ENCODE measurements at regions not wholly inside any gene's neighbourhood (a gene's known extent, or its start where the extent isn't known, plus 50 kb on each side); places are given as distances from the start of the nearest gene placed in this dataset.

DNA sequence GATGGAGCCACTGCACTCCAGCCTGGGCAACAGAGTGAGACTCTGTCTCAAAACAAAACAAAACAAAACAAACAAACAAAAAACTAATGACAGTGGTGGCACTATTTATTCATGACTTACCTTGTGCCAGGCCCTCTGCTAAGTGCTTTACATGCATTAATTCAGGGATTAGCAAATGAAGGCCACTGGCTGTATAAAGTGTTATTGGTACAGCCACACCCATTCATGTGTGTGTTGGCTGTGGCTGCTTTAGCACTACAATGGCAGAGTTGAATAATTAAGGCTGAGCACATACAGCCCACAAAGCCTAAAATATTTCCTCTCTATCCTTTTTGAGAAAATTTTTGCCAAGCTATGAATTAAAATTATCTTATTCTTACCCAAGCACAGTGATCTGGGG, 531.8 kb upstream of the CDH5 start:
- intact Hi-C loops (cut with micrococcal nuclease), result no loop called here
- Mint-ChIP-seq H3K27ac (no peak overlapping the region), H3K9me3 (no peaks in the 10 kb centered on the region), H3K4me3 (no peak overlapping the region), H3K27me3 (ENCODE audit: insufficient read depth) (no peaks in the 10 kb centered on the region), H3K36me3 (ENCODE audit: low read depth) (no peaks in the 10 kb centered on the region), H3K4me1 (ENCODE audit: low read depth) (no peaks in the 10 kb centered on the region)
- DNase-seq (ENCODE audit: low spot score), result no peak

DNA sequence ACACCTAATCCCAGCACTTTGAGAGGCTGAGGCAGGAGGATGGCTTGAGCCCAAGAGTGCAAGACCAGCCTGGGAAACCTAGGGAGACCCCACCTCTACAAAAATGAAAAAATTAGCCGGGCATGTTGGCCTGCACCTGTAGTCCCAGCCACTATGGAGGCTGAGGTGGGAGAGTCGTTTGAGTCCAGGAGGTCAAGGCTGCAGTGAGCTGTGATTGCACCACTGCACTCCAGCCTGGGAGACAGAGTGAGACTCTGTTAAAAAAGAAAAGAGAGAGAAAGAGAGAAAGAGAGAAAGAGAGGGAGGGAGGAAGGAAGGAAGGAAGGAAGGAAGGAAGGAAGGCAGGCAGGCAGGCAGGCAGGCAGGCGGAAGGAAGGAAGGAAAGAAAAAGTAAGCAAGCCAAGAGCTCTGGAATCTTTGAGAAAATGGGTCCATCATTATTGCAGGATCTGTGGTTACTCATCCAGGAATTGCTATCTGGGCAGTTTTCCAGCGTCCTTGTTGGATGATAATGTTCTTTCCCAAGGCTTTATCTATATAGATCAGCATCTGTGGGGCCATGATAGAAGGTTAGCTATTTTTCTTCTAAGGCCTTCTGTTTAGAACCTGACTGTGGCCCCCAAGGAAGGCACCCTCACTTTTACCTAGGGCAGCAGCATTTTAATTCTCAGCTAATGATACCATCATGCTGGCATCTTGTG, 533.2 kb upstream of the CDH5 start:
- no peak for DNase-seq (ENCODE audit: low spot score)
- Mint-ChIP-seq H3K4me1 (ENCODE audit: low read depth) (no peaks in the 10 kb centered on the region), H3K27ac (no peak overlapping the region), H3K27me3 (ENCODE audit: insufficient read depth) (no peaks in the 10 kb centered on the region), H3K9me3 (peaks cover under 1% of the 10 kb centered on the region), H3K36me3 (ENCODE audit: low read depth) (no peaks in the 10 kb centered on the region), H3K4me3 (no peak overlapping the region)
- intact Hi-C loops (cut with micrococcal nuclease), result no loop called here

DNA sequence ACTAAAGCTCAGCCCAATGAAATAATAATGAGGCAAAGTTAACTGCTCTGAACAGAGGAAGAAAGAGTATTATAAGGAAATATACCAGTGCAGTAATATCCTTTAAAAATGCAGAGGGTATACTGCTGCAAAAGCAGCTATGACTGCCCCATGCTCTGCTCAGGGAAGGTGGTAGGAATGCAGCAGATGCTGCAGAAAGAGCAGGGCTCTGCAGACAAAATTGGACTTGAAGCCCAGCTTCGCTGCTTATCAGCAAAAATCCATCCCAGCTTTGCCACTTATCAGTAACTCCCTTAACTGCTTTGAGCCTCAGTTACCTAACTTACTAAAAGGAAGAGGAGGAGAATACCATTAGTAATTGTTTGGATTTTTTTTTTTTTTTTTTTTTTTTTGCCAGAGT, 533.8 kb upstream of the CDH5 start:
- Mint-ChIP-seq H3K27ac (no peak overlapping the region), H3K4me3 (no peak overlapping the region), H3K4me1 (ENCODE audit: low read depth) (no peaks in the 10 kb centered on the region), H3K36me3 (ENCODE audit: low read depth) (no peaks in the 10 kb centered on the region), H3K9me3 (peaks cover 6% of the 10 kb centered on the region), H3K27me3 (ENCODE audit: insufficient read depth) (no peaks in the 10 kb centered on the region)
- no peak for DNase-seq (ENCODE audit: low spot score)
- intact Hi-C loops (cut with micrococcal nuclease), result no loop called here

DNA sequence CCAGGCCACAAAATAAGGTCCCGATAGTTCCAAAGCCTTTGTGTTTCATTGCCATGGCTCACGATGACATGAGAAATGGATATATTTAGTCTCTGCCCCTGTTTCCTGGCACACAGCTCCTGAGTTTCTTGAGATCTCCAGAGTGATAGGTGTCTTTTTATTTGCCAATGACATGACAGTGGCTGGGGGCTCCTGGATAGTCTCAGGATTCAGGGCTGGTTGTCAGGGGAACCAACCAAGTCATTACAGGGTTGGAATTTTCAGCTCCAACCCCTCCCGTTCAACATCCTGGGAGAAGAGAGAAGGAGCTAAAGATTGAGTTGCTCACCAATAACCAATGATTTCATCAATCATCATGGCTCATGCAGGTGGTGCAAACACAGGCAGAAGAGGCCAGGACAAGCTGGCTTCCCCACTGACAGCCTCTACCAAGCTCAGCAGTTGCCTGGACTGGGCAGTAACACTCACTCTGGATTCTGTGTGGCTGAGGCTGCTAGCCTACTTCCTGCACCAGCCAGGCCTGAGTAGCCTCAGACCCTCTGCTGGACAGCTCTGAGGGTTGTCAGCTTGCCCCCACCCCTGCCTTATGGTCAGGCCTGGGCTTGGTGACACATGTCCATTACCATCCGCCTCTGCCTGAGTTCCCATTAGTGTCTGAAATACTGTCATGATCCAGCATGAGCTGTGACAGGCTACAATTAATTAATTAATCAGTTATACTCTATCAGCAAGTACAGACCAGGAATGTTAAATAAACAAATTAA, 534.4 kb upstream of the CDH5 start:
- H3K4me1 Mint-ChIP-seq (ENCODE audit: low read depth), result no peaks in the 10 kb centered on the region
- H3K9me3 Mint-ChIP-seq, result peaks cover 6% of the 10 kb centered on the region

DNA sequence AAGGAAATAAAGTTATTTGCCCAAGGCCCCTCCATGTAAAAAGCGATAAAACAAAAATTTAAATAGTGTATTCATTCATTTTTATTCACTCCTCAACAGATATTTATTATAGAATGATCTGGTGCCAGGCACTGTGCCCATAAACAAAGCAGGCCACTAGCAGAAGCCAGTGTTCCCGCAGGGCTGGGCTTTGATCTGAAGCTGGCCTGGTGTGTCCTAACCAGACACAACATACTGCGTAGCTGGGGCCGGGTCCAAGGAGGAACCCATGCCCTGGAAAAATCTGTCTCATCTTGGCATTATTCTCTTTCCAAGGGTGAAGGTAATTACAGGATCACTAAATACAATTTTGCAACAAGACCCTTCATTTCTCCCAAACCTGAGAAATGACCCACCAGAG, 537.4 kb upstream of the CDH5 start:
- intact Hi-C loops (cut with micrococcal nuclease), result no loop called here
- Mint-ChIP-seq H3K27me3 (ENCODE audit: insufficient read depth) (no peaks in the 10 kb centered on the region), H3K9me3 (peaks cover 6% of the 10 kb centered on the region), H3K36me3 (ENCODE audit: low read depth) (no peaks in the 10 kb centered on the region), H3K4me1 (ENCODE audit: low read depth) (no peaks in the 10 kb centered on the region), H3K4me3 (no peak overlapping the region), H3K27ac (no peak overlapping the region)
- DNase-seq (ENCODE audit: low spot score), result no peak

More for the DNA sequence above, 534.4 kb upstream of the CDH5 start:
- no peak for DNase-seq (ENCODE audit: low spot score)
- intact Hi-C loops (cut with micrococcal nuclease), result no loop called here
- no peaks in the 10 kb centered on the region for H3K27me3 Mint-ChIP-seq (ENCODE audit: insufficient read depth)
- H3K4me3 Mint-ChIP-seq, result no peak overlapping the region
- H3K36me3 Mint-ChIP-seq (ENCODE audit: low read depth), result no peaks in the 10 kb centered on the region
- no peak overlapping the region for H3K27ac Mint-ChIP-seq

DNA sequence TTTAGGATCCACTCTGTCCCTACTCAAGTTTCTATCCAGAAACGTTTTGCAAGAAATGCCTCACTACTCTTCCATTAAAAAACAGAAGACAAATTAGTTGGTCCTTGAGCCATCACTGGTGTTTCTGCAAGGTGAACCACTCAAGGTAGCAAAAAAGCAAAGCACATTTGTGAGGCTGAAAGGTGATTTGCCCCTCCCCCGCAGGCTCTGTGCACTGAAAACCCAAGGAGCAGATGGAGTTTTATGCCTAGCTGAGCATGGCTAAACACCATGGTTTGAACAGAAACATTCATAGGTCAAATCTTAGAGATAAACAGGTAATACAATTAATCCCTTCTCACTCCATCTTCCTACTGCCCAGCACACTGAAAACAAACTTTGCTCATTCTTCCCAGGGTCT, 538.2 kb upstream of the CDH5 start:
- H3K27me3 Mint-ChIP-seq (ENCODE audit: insufficient read depth), result no peaks in the 10 kb centered on the region
- peaks cover 6% of the 10 kb centered on the region for H3K9me3 Mint-ChIP-seq
- no peak overlapping the region for H3K27ac Mint-ChIP-seq
- H3K4me1 Mint-ChIP-seq (ENCODE audit: low read depth), result no peaks in the 10 kb centered on the region
- H3K4me3 Mint-ChIP-seq, result no peak overlapping the region
- no peaks in the 10 kb centered on the region for H3K36me3 Mint-ChIP-seq (ENCODE audit: low read depth)
- intact Hi-C loops (cut with micrococcal nuclease), result no loop called here
- no peak for DNase-seq (ENCODE audit: low spot score)

DNA sequence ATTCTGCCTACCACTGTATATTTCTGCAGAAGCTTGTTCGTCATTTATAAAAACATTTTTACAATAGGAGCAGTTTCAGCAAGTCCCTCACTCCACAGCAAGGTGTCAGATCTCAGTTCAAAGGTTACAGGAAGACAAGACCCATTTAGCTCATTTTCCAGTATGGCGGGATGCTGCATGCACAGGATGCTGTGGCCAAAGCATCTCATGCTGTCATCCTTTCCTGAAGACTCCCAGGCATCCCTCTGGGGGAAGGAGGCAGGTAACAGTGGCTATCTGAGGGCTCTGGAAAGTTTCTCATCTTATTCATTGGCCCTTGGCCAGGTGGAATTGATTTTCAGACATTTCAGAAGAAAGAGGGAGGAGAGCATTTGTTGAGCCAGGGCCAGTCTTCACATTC, 539.3 kb upstream of the CDH5 start:
- intact Hi-C loops (cut with micrococcal nuclease), result no loop called here
- no peaks in the 10 kb centered on the region for H3K27me3 Mint-ChIP-seq (ENCODE audit: insufficient read depth)
- DNase-seq (ENCODE audit: low spot score), result no peak
- no peaks in the 10 kb centered on the region for H3K4me1 Mint-ChIP-seq (ENCODE audit: low read depth)
- H3K36me3 Mint-ChIP-seq (ENCODE audit: low read depth), result no peaks in the 10 kb centered on the region
- peaks cover 6% of the 10 kb centered on the region for H3K9me3 Mint-ChIP-seq
- no peak overlapping the region for H3K27ac Mint-ChIP-seq
- no peak overlapping the region for H3K4me3 Mint-ChIP-seq

DNA sequence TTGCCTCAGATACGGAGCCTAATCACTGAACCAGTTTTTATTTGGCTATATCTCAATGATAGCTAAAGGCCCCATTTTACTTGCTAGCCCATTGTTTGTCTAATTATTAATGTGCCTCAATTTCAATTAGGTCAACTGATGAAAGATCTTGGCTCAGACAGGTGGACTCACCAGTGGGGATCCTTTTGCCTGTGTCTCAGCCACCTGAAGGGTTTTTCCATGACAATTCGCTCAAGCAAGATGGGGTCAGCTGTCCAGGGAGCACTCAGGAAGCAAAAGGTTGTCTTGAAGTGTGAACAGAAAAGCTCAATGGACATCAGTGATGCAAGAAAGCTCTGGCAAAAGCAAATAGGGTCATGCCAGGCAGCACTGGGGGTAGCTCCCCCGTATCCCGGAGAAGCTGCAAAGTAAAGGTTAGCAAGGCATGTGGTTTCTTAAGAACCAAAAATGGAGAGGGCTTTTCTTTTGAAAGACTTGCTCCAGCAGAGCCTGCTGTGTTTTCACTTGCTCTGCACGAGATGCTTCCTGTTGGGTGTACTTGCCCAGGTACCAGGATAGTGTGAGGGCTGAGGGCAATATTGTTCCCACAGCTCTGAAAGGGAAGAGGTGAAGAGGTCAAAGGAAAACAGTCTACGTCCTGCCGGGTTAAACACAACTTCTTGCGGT, 541.2 kb upstream of the CDH5 start:
- DNase-seq (ENCODE audit: low spot score), result no peak
- Mint-ChIP-seq H3K9me3 (peaks cover 6% of the 10 kb centered on the region), H3K4me3 (no peak overlapping the region), H3K27ac (no peak overlapping the region), H3K4me1 (ENCODE audit: low read depth) (no peaks in the 10 kb centered on the region), H3K36me3 (ENCODE audit: low read depth) (no peaks in the 10 kb centered on the region), H3K27me3 (ENCODE audit: insufficient read depth) (no peaks in the 10 kb centered on the region)
- intact Hi-C loops (cut with micrococcal nuclease), result no loop called here

DNA sequence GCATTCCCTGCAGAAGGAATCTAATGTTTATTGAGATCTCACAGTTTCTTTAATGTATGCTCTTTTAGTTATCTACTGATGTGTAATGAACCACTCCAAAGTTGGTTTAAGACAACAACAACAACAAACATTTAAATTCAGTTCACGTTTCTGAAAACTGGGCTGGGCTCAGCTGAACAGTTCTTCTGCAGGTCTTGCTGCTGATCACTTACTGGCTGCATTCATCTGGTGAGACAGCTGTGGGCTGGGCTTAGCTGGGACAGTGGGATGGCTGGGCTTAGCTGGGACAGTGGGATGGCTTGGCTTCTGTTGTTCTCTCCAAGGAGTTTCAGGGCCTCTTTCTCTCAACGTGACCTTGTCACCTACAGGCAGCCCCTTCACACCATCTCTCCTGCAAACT, 544.3 kb upstream of the CDH5 start:
- no peaks in the 10 kb centered on the region for H3K27me3 Mint-ChIP-seq (ENCODE audit: insufficient read depth)
- H3K9me3 Mint-ChIP-seq, result no peaks in the 10 kb centered on the region
- H3K4me1 Mint-ChIP-seq (ENCODE audit: low read depth), result no peaks in the 10 kb centered on the region
- H3K27ac Mint-ChIP-seq, result no peak overlapping the region
- H3K36me3 Mint-ChIP-seq (ENCODE audit: low read depth), result no peaks in the 10 kb centered on the region
- intact Hi-C loops (cut with micrococcal nuclease), result no loop called here
- no peak for DNase-seq (ENCODE audit: low spot score)
- no peak overlapping the region for H3K4me3 Mint-ChIP-seq

DNA sequence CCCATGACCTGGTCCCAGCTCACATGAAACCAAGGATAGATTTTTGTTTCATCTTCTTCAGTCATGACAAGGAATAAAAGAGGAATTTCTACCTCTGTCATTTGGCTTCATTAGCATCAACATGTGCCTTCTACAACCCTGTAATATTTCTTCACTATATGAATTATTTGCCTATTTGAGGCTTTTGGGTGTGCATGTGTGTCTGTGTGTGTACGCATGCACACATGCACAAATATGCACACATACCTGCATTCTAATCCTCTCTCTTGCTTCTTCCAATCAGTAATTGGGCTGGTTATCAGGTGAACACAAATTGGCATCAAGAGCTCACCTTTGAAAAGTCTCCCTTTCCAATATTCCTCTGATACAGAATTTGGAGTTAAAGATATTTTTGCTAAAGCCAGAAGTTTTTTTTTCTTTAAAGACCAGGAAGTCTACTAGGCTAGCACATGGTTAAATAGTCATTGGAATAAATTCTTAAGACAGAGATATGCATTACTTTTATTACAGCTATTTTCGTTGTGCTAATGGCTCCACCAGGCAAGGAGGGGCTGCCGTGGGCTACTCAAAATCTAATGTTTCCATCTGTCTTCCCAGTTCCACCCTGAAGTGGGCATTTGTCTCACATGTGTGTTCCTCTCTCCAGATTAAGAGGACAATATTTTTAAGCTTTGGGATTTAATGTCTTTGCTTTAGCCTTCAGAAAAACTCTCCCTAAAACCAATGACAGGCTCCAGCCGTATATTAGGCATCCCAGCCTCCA, 547.2 kb upstream of the CDH5 start:
- H3K4me3 Mint-ChIP-seq, result no peak overlapping the region
- no peak overlapping the region for H3K27ac Mint-ChIP-seq

DNA sequence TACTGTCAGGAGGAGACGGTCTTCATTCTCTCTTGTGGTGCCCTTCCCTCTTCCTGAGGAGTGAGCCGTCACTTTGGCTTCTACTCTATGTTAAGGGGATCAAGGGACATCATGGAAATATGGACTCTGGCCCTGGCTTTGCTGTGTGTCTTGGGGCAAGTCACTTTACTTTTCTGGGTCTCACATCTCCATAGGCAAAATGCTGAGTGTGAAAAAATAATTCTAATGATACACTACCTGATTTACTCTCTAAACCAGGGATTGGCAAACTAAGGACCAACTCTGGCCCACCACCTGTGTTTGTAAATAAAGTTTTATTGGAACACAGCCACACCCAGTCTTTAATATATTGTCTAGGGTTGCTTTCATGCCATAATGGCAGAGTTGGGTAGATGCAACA, 548.7 kb upstream of the CDH5 start:
- Mint-ChIP-seq H3K9me3 (no peaks in the 10 kb centered on the region), H3K36me3 (ENCODE audit: low read depth) (no peaks in the 10 kb centered on the region), H3K4me3 (no peak overlapping the region), H3K27me3 (ENCODE audit: insufficient read depth) (no peaks in the 10 kb centered on the region), H3K4me1 (ENCODE audit: low read depth) (no peaks in the 10 kb centered on the region), H3K27ac (no peak overlapping the region)
- DNase-seq (ENCODE audit: low spot score), result no peak
- intact Hi-C loops (cut with micrococcal nuclease), result no loop called here

More for the DNA sequence above, 547.2 kb upstream of the CDH5 start:
- Mint-ChIP-seq H3K27me3 (ENCODE audit: insufficient read depth) (no peaks in the 10 kb centered on the region), H3K36me3 (ENCODE audit: low read depth) (no peaks in the 10 kb centered on the region), H3K9me3 (no peaks in the 10 kb centered on the region), H3K4me1 (ENCODE audit: low read depth) (no peaks in the 10 kb centered on the region)
- DNase-seq (ENCODE audit: low spot score), result no peak
- intact Hi-C loops (cut with micrococcal nuclease), result no loop called here

DNA sequence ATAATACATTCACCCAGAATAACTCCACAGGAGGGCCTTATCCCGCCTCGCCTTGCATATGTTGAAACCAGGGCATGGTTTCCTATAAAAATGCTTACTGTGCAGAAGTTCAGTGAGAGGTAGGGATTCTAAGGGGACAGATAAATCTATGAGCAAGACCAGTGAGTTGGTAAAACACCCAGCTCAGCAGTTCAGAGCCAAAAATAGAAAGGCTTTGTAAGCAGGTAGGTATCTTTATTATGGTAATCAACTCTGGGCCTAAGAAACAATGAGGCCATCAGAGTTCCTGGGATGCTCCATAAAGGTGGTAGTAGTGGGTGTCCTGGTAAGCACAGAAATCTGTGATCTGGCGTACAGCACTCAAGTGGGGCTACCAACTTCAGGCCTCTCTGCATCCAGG, 549.4 kb upstream of the CDH5 start:
- Mint-ChIP-seq H3K9me3 (no peaks in the 10 kb centered on the region), H3K36me3 (ENCODE audit: low read depth) (no peaks in the 10 kb centered on the region), H3K4me3 (no peak overlapping the region), H3K4me1 (ENCODE audit: low read depth) (no peaks in the 10 kb centered on the region), H3K27ac (no peak overlapping the region), H3K27me3 (ENCODE audit: insufficient read depth) (no peaks in the 10 kb centered on the region)
- no peak for DNase-seq (ENCODE audit: low spot score)
- intact Hi-C loops (cut with micrococcal nuclease), result no loop called here

DNA sequence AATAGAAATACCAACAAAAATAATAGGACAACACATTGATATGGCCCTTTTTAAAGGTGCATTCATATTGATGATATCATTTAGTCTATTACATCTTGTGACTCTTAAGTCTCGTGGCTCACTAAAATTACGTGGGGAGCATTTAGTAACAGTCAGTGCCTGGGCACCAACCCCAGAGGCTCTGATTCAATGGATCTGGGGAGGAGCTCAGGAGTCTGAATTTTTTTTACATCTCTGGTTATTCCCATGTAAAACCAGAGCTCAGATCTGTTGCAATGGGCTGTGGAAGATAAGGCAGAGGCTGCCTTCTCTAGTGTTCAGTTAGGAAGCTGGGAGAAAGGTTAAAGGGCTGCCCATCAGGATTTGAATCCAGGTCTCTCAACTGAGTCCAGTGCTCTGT, 549.9 kb upstream of the CDH5 start:
- DNase-seq (ENCODE audit: low spot score), result no peak
- Mint-ChIP-seq H3K4me3 (no peak overlapping the region), H3K9me3 (no peaks in the 10 kb centered on the region), H3K36me3 (ENCODE audit: low read depth) (no peaks in the 10 kb centered on the region), H3K27me3 (ENCODE audit: insufficient read depth) (no peaks in the 10 kb centered on the region), H3K27ac (no peak overlapping the region), H3K4me1 (ENCODE audit: low read depth) (no peaks in the 10 kb centered on the region)
- intact Hi-C loops (cut with micrococcal nuclease), result no loop called here
